Panc1 (cell line): ENCODE measurements at regions not wholly inside any gene's neighbourhood (a gene's known extent, or its start where the extent isn't known, plus 50 kb on each side); places are given as distances from the start of the nearest gene placed in this dataset.

Experiments
- ATAC-seq: fragments of 200-7000 bp; cut with Tn5 transposase; 2 replicates; pipeline ENCODE4 v1.9.1; 2020; ENCODE audit warnings: mild to moderate bottlenecking, moderate library complexity
- BruUV-seq: library from RNA; stranded (reverse); fragments of 400-500 nt; replicated peaks from 2 replicates; lab custom pipeline; 2021; lab: Mats Ljungman, UMichigan
- CTCF ChIA-PET: fragments of 300-600 bp; sonication (Branson Sonifier 250); formaldehyde crosslinking; loops from one replicate; lab custom pipeline; 2022; ENCODE audit warnings: antibody characterized with exemption; lab: Charles Lee
- POLR2A ChIA-PET: fragments of 300-600 bp; sonication (Branson Sonifier 250); formaldehyde crosslinking; loops from one replicate; lab custom pipeline; 2022; ENCODE audit warnings: antibody characterized with exemption; lab: Charles Lee
- DNase-seq: peaks from one replicate; pipeline ENCODE4 v3.0.0-alpha.2; 2010; ENCODE audit warnings: low read depth, low spot score
- H3K27ac ChIP-seq: 2 replicates; pipeline ENCODE4 v1.5.1; 2011; ENCODE audit warnings: mild to moderate bottlenecking, low read length, inconsistent platforms
- H3K27me3 ChIP-seq: fragments of 200-500 bp; sonication (Bioruptor generic); 2 replicates; pipeline ENCODE4 v1.6.0; 2014; ENCODE audit warnings: low read length, inconsistent platforms; ENCODE audit not compliant: control insufficient read depth, insufficient read depth
- H3K36me3 ChIP-seq: fragments of 200-500 bp; sonication (Bioruptor generic); 2 replicates; pipeline ENCODE4 v1.5.1; 2014; ENCODE audit warnings: inconsistent platforms, mild to moderate bottlenecking, low read length, moderate library complexity; ENCODE audit not compliant: control insufficient read depth, insufficient read depth
- H3K4me1 ChIP-seq: 2 replicates; pipeline ENCODE4 v1.5.1; 2011; ENCODE audit warnings: inconsistent platforms, mild to moderate bottlenecking, low read length, moderate library complexity; ENCODE audit not compliant: control insufficient read depth, insufficient read depth
- H3K4me3 ChIP-seq, 2 experiments: 2 replicates each; pipeline ENCODE4 v1.5.1; 2011 to 2012; ENCODE audit warnings: low read depth in 2 of 2, low read length in 2 of 2, mild to moderate bottlenecking in 2 of 2, inconsistent platforms in 1 of 2, moderate library complexity in 1 of 2
- H3K9me3 ChIP-seq: fragments of 200-500 bp; sonication (Bioruptor generic); 2 replicates; pipeline ENCODE4 v1.5.1; 2014; ENCODE audit warnings: low read depth, mild to moderate bottlenecking, inconsistent platforms, low read length, moderate library complexity; ENCODE audit not compliant: control insufficient read depth, insufficient read depth
- POLR2AphosphoS5 ChIP-seq: IDR thresholded peaks from 2 replicates; pipeline ENCODE4 v1.6.1; 2012; ENCODE audit warnings: mild to moderate bottlenecking, low read depth, low read length, moderate library complexity
- SIN3A ChIP-seq: IDR thresholded peaks from 2 replicates; pipeline ENCODE4 v1.6.1; 2012; ENCODE audit warnings: low read depth, mild to moderate bottlenecking, low read length, moderate library complexity, borderline replicate concordance; ENCODE audit not compliant: insufficient read depth
- TCF7L2 ChIP-seq: IDR thresholded peaks from 2 replicates; pipeline ENCODE4 v1.6.1; 2011; ENCODE audit warnings: mild to moderate bottlenecking, low read depth, low read length, inconsistent platforms
- in situ Hi-C: cut with HindIII; loops from 2 replicates; pipeline ENCODE4 v1.10.0; 2016; ENCODE audit warnings: low sequenced_read_pairs, low pct_unique_long_range_greater_than_20kb
- intact Hi-C: fragments of 100-400 bp; cut with micrococcal nuclease; formaldehyde crosslinking; loops from one replicate; pipeline ENCODE4 v1.10.0; 2022; ENCODE audit not compliant: unreplicated experiment
- TF ChIP-seq, protein P1 (sequence below): fragments of 450-650 bp; IDR thresholded peaks from 2 replicates; pipeline ENCODE4 v1.5.1; 2017; ENCODE audit warnings: mild to moderate bottlenecking
- TF ChIP-seq, protein P2 (sequence below), 2 experiments: IDR thresholded peaks; 2 replicates each; pipeline ENCODE4 v1.6.1; 2011 to 2012; ENCODE audit warnings: low read depth in 2 of 2, control low read depth in 1 of 2, low read length in 1 of 2, mild to moderate bottlenecking in 1 of 2, moderate library complexity in 1 of 2; ENCODE audit not compliant: insufficient read depth in 1 of 2

DNA sequence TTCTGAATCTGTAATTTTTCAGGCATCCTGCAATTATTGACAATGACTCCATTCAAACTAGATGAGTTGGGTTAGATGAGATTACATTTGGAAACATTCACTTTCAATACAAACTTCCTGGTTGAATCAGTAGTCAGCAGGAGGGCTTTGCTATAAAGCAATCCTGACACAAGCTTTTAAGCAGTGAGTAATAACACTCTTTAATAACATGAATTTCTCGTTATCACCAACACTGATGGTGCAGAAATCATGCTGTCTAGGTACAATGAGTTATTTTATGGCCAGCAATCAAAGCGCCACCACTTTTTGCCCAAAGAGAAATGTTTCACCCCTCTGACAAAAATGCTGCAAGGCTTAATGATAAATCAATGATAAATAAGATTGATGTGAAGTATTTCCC is 474.8 kb upstream of the CNTN4 start:
- no peaks in the 10 kb centered on the region for H3K9me3 ChIP-seq
- H3K4me3 ChIP-seq, result no peak overlapping the region
- BruUV-seq, result no TSS peak
- DNase-seq (no peak), ATAC-seq (no peak)
- ChIA-PET CTCF (interaction anchor here (0.6 kb wide), 1 partner anchor 28 kb away, joined by 3 read pairs; no protein-coding TSS in a partner anchor), POLR2A (no interaction called here)
- in situ Hi-C loops, result no loop called here
- H3K4me1 ChIP-seq, result no peaks in the 10 kb centered on the region
- intact Hi-C loops, result no loop called here
- TF ChIP-seq SIN3A, result no peak
- TF ChIP-seq, protein P1, sequence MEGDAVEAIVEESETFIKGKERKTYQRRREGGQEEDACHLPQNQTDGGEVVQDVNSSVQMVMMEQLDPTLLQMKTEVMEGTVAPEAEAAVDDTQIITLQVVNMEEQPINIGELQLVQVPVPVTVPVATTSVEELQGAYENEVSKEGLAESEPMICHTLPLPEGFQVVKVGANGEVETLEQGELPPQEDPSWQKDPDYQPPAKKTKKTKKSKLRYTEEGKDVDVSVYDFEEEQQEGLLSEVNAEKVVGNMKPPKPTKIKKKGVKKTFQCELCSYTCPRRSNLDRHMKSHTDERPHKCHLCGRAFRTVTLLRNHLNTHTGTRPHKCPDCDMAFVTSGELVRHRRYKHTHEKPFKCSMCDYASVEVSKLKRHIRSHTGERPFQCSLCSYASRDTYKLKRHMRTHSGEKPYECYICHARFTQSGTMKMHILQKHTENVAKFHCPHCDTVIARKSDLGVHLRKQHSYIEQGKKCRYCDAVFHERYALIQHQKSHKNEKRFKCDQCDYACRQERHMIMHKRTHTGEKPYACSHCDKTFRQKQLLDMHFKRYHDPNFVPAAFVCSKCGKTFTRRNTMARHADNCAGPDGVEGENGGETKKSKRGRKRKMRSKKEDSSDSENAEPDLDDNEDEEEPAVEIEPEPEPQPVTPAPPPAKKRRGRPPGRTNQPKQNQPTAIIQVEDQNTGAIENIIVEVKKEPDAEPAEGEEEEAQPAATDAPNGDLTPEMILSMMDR, result no peak
- TF ChIP-seq TCF7L2, result no peak
- TF ChIP-seq, protein P2, sequence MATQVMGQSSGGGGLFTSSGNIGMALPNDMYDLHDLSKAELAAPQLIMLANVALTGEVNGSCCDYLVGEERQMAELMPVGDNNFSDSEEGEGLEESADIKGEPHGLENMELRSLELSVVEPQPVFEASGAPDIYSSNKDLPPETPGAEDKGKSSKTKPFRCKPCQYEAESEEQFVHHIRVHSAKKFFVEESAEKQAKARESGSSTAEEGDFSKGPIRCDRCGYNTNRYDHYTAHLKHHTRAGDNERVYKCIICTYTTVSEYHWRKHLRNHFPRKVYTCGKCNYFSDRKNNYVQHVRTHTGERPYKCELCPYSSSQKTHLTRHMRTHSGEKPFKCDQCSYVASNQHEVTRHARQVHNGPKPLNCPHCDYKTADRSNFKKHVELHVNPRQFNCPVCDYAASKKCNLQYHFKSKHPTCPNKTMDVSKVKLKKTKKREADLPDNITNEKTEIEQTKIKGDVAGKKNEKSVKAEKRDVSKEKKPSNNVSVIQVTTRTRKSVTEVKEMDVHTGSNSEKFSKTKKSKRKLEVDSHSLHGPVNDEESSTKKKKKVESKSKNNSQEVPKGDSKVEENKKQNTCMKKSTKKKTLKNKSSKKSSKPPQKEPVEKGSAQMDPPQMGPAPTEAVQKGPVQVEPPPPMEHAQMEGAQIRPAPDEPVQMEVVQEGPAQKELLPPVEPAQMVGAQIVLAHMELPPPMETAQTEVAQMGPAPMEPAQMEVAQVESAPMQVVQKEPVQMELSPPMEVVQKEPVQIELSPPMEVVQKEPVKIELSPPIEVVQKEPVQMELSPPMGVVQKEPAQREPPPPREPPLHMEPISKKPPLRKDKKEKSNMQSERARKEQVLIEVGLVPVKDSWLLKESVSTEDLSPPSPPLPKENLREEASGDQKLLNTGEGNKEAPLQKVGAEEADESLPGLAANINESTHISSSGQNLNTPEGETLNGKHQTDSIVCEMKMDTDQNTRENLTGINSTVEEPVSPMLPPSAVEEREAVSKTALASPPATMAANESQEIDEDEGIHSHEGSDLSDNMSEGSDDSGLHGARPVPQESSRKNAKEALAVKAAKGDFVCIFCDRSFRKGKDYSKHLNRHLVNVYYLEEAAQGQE (IDR thresholded peaks at IDR 0.05; ENCODE audit: insufficient read depth in 1 of 2, low read depth in 2 of 2, low read length in 1 of 2), result no peak
- no peak for TF ChIP-seq POLR2AphosphoS5
- H3K27me3 ChIP-seq, result no peaks in the 10 kb centered on the region
- H3K27ac ChIP-seq, result no peak overlapping the region
- H3K36me3 ChIP-seq, result no peaks in the 10 kb centered on the region

DNA sequence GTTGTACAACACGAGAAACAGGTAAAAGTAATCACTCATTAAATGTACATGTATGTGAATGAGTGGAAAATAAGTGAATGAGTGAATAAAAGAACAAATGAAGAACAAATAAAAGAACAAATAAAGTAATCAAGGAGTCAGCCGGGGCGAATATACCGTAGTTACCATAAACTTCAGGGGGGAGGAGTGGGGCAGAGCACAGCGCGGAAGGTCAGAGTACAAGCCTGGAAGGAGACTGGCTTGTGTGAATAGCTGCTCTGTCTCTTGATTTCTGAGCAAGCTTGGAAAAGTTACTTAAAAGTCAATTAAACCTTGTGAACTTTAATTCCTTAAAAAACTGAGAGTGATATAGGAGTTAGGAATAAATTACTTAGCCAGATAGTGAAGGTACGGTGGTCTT is 466.5 kb upstream of the CNTN4 start:
- no TSS peak for BruUV-seq
- no peaks in the 10 kb centered on the region for H3K9me3 ChIP-seq
- H3K4me3 ChIP-seq, result no peak overlapping the region
- in situ Hi-C loops (no loop called here), intact Hi-C loops (no loop called here)
- H3K27me3 ChIP-seq, result no peaks in the 10 kb centered on the region
- DNase-seq, result no peak
- H3K27ac ChIP-seq, result no peak overlapping the region
- CTCF ChIA-PET, result no interaction called here
- POLR2A ChIA-PET, result no interaction called here
- TF ChIP-seq, protein P1, result no peak
- TF ChIP-seq SIN3A (no peak), TCF7L2 (no peak)
- TF ChIP-seq, protein P2 (IDR thresholded peaks at IDR 0.05; ENCODE audit: insufficient read depth in 1 of 2, low read depth in 2 of 2, low read length in 1 of 2), result no peak
- ATAC-seq, result no peak
- no peaks in the 10 kb centered on the region for H3K36me3 ChIP-seq
- no peaks in the 10 kb centered on the region for H3K4me1 ChIP-seq
